ENCODE measurements at regions not wholly inside any gene's neighbourhood (a gene's known extent, or its start where the extent isn't known, plus 50 kb on each side); places are given as distances from the start of the nearest gene placed in this dataset.
"Not testable (repeated sequence)": the region's sequence is repeated elsewhere in the genome, so short reads cannot be mapped to it uniquely, and the experiment has no call there.

GRCh38 chr10:131554821-131555220, 243.3 kb upstream of the TCERG1L start:
- H3K4me3 ChIP-seq (ENCODE audit: severe bottlenecking): no peak overlapping the region
- H3K36me3 ChIP-seq (ENCODE audit: low read depth): no peaks in the 10 kb centered on the region
- no peaks in the 10 kb centered on the region for H3K4me1 ChIP-seq (ENCODE audit: insufficient read depth, poor library complexity, severe bottlenecking)
- ATAC-seq (ENCODE audit: low read depth): no peak
- TF ChIP-seq, protein P1, sequence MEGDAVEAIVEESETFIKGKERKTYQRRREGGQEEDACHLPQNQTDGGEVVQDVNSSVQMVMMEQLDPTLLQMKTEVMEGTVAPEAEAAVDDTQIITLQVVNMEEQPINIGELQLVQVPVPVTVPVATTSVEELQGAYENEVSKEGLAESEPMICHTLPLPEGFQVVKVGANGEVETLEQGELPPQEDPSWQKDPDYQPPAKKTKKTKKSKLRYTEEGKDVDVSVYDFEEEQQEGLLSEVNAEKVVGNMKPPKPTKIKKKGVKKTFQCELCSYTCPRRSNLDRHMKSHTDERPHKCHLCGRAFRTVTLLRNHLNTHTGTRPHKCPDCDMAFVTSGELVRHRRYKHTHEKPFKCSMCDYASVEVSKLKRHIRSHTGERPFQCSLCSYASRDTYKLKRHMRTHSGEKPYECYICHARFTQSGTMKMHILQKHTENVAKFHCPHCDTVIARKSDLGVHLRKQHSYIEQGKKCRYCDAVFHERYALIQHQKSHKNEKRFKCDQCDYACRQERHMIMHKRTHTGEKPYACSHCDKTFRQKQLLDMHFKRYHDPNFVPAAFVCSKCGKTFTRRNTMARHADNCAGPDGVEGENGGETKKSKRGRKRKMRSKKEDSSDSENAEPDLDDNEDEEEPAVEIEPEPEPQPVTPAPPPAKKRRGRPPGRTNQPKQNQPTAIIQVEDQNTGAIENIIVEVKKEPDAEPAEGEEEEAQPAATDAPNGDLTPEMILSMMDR (IDR thresholded peaks at IDR 0.05; ENCODE audit: poor library complexity, severe bottlenecking): no peak
- no peaks in the 10 kb centered on the region for H3K9me3 ChIP-seq (ENCODE audit: severe bottlenecking)
- H3K27ac ChIP-seq (ENCODE audit: poor library complexity, severe bottlenecking): no peak overlapping the region
- H3K27me3 ChIP-seq (ENCODE audit: insufficient read depth, poor library complexity, severe bottlenecking): no peaks in the 10 kb centered on the region
- DNase-seq (ENCODE audit: low spot score): no peak

GRCh38 chr10:131555406-131555805, 243.9 kb upstream of the TCERG1L start:
- H3K9me3 ChIP-seq (ENCODE audit: severe bottlenecking): no peaks in the 10 kb centered on the region
- H3K27me3 ChIP-seq (ENCODE audit: insufficient read depth, poor library complexity, severe bottlenecking): no peaks in the 10 kb centered on the region
- DNase-seq (ENCODE audit: low spot score): no peak
- H3K4me3 ChIP-seq (ENCODE audit: severe bottlenecking): no peak overlapping the region
- TF ChIP-seq, protein P1 (IDR thresholded peaks at IDR 0.05; ENCODE audit: poor library complexity, severe bottlenecking): no peak
- H3K4me1 ChIP-seq (ENCODE audit: insufficient read depth, poor library complexity, severe bottlenecking): no peaks in the 10 kb centered on the region
- no peak overlapping the region for H3K27ac ChIP-seq (ENCODE audit: poor library complexity, severe bottlenecking)
- no peak for ATAC-seq (ENCODE audit: low read depth)
- no peaks in the 10 kb centered on the region for H3K36me3 ChIP-seq (ENCODE audit: low read depth)

GRCh38 chr10:131556061-131556896, 244.8 kb upstream of the TCERG1L start:
- ATAC-seq (ENCODE audit: low read depth) (no peak), DNase-seq (ENCODE audit: low spot score) (no peak)
- Histone ChIP-seq H3K4me3 (ENCODE audit: severe bottlenecking) (no peak overlapping the region), H3K27ac (ENCODE audit: poor library complexity, severe bottlenecking) (no peak overlapping the region), H3K36me3 (ENCODE audit: low read depth) (no peaks in the 10 kb centered on the region), H3K4me1 (ENCODE audit: insufficient read depth, poor library complexity, severe bottlenecking) (no peaks in the 10 kb centered on the region), H3K9me3 (ENCODE audit: severe bottlenecking) (no peaks in the 10 kb centered on the region), H3K27me3 (ENCODE audit: insufficient read depth, poor library complexity, severe bottlenecking) (peaks cover under 1% of the 10 kb centered on the region)
- TF ChIP-seq, protein P1 (IDR thresholded peaks at IDR 0.05; ENCODE audit: poor library complexity, severe bottlenecking): no peak

DNA sequence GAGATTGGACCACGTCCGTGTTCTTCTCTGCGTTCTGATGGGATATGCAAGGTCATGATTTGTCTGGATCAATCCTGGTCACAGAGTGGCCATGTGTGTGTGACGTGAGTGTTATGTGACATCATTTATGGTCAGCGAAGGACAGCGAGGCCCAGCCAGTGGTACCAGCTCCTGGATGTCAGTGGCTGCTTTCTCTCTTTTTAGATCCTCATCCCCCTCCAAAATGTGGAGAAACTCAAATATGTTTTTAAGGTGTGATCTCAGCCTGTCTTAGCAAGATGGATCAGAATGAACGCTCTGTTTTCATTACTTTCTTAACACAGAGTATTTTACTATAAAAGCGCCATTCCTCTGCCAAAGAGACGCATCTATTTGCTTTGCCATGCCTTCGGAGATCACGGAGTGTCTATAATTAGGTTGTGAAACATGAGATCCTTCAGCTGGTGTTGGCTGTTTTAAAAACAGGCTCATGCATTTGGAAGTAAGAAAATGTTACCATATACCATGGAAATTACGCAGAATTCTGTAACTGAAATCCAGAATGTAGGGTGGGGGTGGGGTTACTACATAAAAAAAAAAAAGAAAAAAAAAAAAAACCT, 245.5 kb upstream of the TCERG1L start:
- ATAC-seq (ENCODE audit: low read depth) (no peak), DNase-seq (ENCODE audit: low spot score) (no peak)
- peaks cover 6% of the 10 kb centered on the region for H3K27me3 ChIP-seq (ENCODE audit: insufficient read depth, poor library complexity, severe bottlenecking)
- H3K27ac ChIP-seq (ENCODE audit: poor library complexity, severe bottlenecking): no peak overlapping the region
- H3K4me1 ChIP-seq (ENCODE audit: insufficient read depth, poor library complexity, severe bottlenecking): no peaks in the 10 kb centered on the region
- H3K36me3 ChIP-seq (ENCODE audit: low read depth): no peaks in the 10 kb centered on the region
- TF ChIP-seq, protein P1 (IDR thresholded peaks at IDR 0.05; ENCODE audit: poor library complexity, severe bottlenecking): no peak
- H3K9me3 ChIP-seq (ENCODE audit: severe bottlenecking): no peaks in the 10 kb centered on the region
- no peak overlapping the region for H3K4me3 ChIP-seq (ENCODE audit: severe bottlenecking)

- H3K4me3 ChIP-seq (ENCODE audit: severe bottlenecking); DNase-seq (ENCODE audit: low spot score); H3K9me3 ChIP-seq (ENCODE audit: severe bottlenecking); ATAC-seq (ENCODE audit: low read depth); H3K27me3 ChIP-seq (ENCODE audit: insufficient read depth, poor library complexity, severe bottlenecking); H3K36me3 ChIP-seq (ENCODE audit: low read depth); H3K4me1 ChIP-seq (ENCODE audit: insufficient read depth, poor library complexity, severe bottlenecking); H3K27ac ChIP-seq (ENCODE audit: poor library complexity, severe bottlenecking): not testable (repeated sequence)
Measured at GRCh38 chr10:131557956-131558355, 246.4 kb upstream of the TCERG1L start.
